Prostate gland (tissue), 2 donors: ENCODE measurements at regions not wholly inside any gene's neighbourhood (a gene's known extent, or its start where the extent isn't known, plus 50 kb on each side); places are given as distances from the start of the nearest gene placed in this dataset.

Experiments
- DNase-seq: peaks from one replicate; pipeline ENCODE4 v3.0.0-alpha.2; 2019; ENCODE audit warnings: low spot score
- H3K27ac ChIP-seq, 2 donors: fragments of 200-600 bp; sonication (generic); 2 replicates each; pipeline ENCODE4 v1.5.1; 2017 to 2019
- H3K27me3 ChIP-seq: fragments of 200-600 bp; sonication (generic); replicated peaks from 2 replicates; pipeline ENCODE4 v1.5.1; 2019; ENCODE audit not compliant: insufficient read depth
- H3K36me3 ChIP-seq, 2 donors: fragments of 200-600 bp; sonication (generic); 1 replicate in 1 of 2; 2 replicates in 1 of 2; pipeline versions ENCODE4 v1.5.1 to v1.8.1; 2017 to 2019
- H3K4me1 ChIP-seq: fragments of 200-600 bp; sonication (generic); replicated peaks from 2 replicates; pipeline ENCODE4 v1.5.1; 2019
- H3K4me3 ChIP-seq, 2 donors: fragments of 200-600 bp; sonication (generic); 2 replicates each; pipeline ENCODE4 v1.5.1; 2017 to 2019
- H3K9me3 ChIP-seq: fragments of 200-600 bp; sonication (generic); 2 replicates; pipeline ENCODE4 v1.5.1; 2017
- POLR2A ChIP-seq: fragments of 450-650 bp; IDR thresholded peaks from one replicate; pipeline ENCODE4 v1.6.1; 2016; ENCODE audit warnings: antibody characterized with exemption, mild to moderate bottlenecking
- POLR2AphosphoS5 ChIP-seq: sonication (generic); formaldehyde crosslinking; IDR thresholded peaks from one replicate; pipeline ENCODE4 v1.6.1; 2017; ENCODE audit warnings: antibody characterized with exemption
- WGBS: methylation state at CpG from one replicate; pipeline ENCODE4 v1.1.5; 2018; 5-methylcytosine and 5-hydroxymethylcytosine counted together
- intact Hi-C: fragments of 100-400 bp; cut with DNase I; formaldehyde crosslinking; loops from one replicate; pipeline ENCODE4 v1.14.2; 2022
- TF ChIP-seq, protein P1 (sequence below), 4 experiments: fragments of 200-600 bp in 2 of 4; fragments of 450-650 bp in 2 of 4; sonication (generic) in 2 of 4; IDR thresholded peaks; 1 replicate in 3 of 4; 2 replicates in 1 of 4; pipeline ENCODE4 v1.5.1; 2016 to 2019; ENCODE audit warnings: antibody characterized with exemption in 4 of 4, mild to moderate bottlenecking in 2 of 4, moderate library complexity in 2 of 4

DNA sequence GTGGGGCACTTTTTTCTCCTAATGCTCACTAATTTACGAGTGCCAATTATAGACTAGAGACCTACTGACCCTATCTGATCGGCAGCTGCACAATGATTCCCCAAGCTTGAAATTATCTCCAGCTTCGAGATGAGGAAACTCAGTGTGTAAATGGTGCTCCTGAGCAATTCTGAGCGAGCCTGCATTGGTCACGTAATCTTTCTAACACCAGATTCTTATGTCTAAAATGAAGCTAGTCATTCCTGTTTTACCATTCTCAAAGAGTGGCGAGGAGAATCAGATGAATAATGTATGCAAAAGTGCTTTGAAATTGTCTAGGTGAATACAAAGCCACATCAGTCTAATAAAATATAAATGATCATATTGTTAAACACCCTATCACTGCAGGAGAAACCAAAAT lies 318.1 kb upstream of the FAM78B start:
- Histone ChIP-seq H3K4me1 (no peaks in the 10 kb centered on the region), H3K9me3 (no peaks in the 10 kb centered on the region), H3K36me3 (no peaks in the 10 kb centered on the region), H3K27me3 (no peaks in the 10 kb centered on the region), H3K27ac (no peak overlapping the region), H3K4me3 (no peak overlapping the region)
- no peak for TF ChIP-seq POLR2A
- TF ChIP-seq, protein P1, sequence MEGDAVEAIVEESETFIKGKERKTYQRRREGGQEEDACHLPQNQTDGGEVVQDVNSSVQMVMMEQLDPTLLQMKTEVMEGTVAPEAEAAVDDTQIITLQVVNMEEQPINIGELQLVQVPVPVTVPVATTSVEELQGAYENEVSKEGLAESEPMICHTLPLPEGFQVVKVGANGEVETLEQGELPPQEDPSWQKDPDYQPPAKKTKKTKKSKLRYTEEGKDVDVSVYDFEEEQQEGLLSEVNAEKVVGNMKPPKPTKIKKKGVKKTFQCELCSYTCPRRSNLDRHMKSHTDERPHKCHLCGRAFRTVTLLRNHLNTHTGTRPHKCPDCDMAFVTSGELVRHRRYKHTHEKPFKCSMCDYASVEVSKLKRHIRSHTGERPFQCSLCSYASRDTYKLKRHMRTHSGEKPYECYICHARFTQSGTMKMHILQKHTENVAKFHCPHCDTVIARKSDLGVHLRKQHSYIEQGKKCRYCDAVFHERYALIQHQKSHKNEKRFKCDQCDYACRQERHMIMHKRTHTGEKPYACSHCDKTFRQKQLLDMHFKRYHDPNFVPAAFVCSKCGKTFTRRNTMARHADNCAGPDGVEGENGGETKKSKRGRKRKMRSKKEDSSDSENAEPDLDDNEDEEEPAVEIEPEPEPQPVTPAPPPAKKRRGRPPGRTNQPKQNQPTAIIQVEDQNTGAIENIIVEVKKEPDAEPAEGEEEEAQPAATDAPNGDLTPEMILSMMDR (IDR thresholded peaks at IDR 0.05) = no peak
- TF ChIP-seq POLR2AphosphoS5 = no peak
- DNase-seq = no peak
- WGBS = 51% methylated on average over 6 of the region's 6 CpGs
- intact Hi-C loops = no loop called here

- intact Hi-C loops = no loop called here
- H3K36me3 ChIP-seq = no peaks in the 10 kb centered on the region
- TF ChIP-seq, protein P1 (IDR thresholded peaks at IDR 0.05) = no peak
- no peak for TF ChIP-seq POLR2AphosphoS5
- no peak for TF ChIP-seq POLR2A
- WGBS = 95% methylated on average over 1 of the region's 1 CpG
- no peak for DNase-seq
- H3K4me3 ChIP-seq = no peak overlapping the region
- H3K27ac ChIP-seq = no peak overlapping the region
- no peaks in the 10 kb centered on the region for H3K4me1 ChIP-seq
- H3K9me3 ChIP-seq = no peaks in the 10 kb centered on the region
- no peaks in the 10 kb centered on the region for H3K27me3 ChIP-seq
These were observed 318.8 kb upstream of the FAM78B start for GRCh38 chr1:166485620-166486019.

DNA sequence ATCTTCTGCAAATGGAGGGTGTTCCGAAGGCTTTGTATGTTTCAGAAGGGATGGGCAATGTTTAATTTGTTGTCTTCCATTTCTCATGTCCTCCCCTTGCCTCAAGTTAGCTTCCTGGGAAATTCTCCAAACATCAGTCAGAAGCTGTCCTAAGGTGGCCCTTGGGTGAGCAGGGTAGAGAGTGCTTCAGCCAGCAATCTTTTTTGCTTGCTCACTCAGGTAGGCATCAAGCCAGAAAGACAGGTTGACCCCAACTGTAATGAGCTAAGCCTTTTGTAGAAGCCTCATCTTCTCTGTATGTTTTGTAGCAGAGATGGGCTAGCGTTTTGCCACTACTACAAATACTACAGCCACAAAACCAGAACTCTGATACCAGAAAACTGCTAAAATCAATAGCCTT lies 321.5 kb upstream of the FAM78B start:
- intact Hi-C loops = no loop called here
- H3K9me3 ChIP-seq = no peaks in the 10 kb centered on the region
- WGBS = 89% methylated on average over 2 of the region's 2 CpGs

DNA sequence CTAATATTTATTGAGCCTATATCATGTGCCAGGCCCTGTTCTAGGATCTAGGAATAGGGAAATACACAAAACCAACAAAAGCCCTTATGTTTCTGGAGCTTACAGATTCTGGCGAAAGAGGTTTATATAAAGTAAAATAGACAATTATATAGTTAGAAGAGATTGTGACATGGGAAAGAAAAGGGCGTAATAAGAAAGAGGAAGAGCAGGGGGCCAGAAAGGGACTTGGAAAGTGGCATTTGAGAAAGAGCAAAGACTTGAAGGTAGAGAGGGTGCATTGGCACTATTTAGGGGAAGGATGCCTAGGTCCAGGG lies 322.5 kb upstream of the FAM78B start:
- no peak overlapping the region for H3K27ac ChIP-seq
- H3K27me3 ChIP-seq = no peaks in the 10 kb centered on the region
- DNase-seq = no peak
- no peaks in the 10 kb centered on the region for H3K36me3 ChIP-seq
- intact Hi-C loops = no loop called here
- TF ChIP-seq, protein P1 (IDR thresholded peaks at IDR 0.05) = no peak
- TF ChIP-seq POLR2A = no peak
- TF ChIP-seq POLR2AphosphoS5 = no peak
- no peaks in the 10 kb centered on the region for H3K9me3 ChIP-seq
- no peaks in the 10 kb centered on the region for H3K4me1 ChIP-seq
- 91% methylated on average over 2 of the region's 2 CpGs for WGBS
- H3K4me3 ChIP-seq = no peak overlapping the region

More for the DNA sequence above, 321.5 kb upstream of the FAM78B start:
- Histone ChIP-seq H3K36me3 (no peaks in the 10 kb centered on the region), H3K27ac (no peak overlapping the region), H3K4me3 (no peak overlapping the region), H3K4me1 (no peaks in the 10 kb centered on the region), H3K27me3 (no peaks in the 10 kb centered on the region)
- no peak for TF ChIP-seq POLR2A
- TF ChIP-seq, protein P1 (IDR thresholded peaks at IDR 0.05) = no peak
- TF ChIP-seq POLR2AphosphoS5 = no peak
- DNase-seq = no peak

- H3K4me3 ChIP-seq = peak overlapping the region in 1 of 2 donors; percentile 13
- H3K27ac ChIP-seq = no peak overlapping the region
- no peaks in the 10 kb centered on the region for H3K27me3 ChIP-seq
- H3K36me3 ChIP-seq = no peaks in the 10 kb centered on the region
- TF ChIP-seq, protein P1 (IDR thresholded peaks at IDR 0.05) = no peak
- TF ChIP-seq POLR2A (no peak), POLR2AphosphoS5 (no peak)
- H3K9me3 ChIP-seq = no peaks in the 10 kb centered on the region
- DNase-seq = no peak
- intact Hi-C loops = no loop called here
- H3K4me1 ChIP-seq = no peaks in the 10 kb centered on the region
- 71% methylated on average over 17 of the region's 17 CpGs for WGBS
These were observed 323.1 kb upstream of the FAM78B start for GRCh38 chr1:166489670-166490436.
